Neuron (in vitro differentiated cells): ENCODE measurements at regions not wholly inside any gene's neighbourhood (a gene's known extent, or its start where the extent isn't known, plus 50 kb on each side); places are given as distances from the start of the nearest gene placed in this dataset.
"Not testable (repeated sequence)": the region's sequence is repeated elsewhere in the genome, so short reads cannot be mapped to it uniquely, and the experiment has no call there.

Experiments
- H2AFZ ChIP-seq: one replicate; pipeline ENCODE4 v1.6.1; 2013; ENCODE audit warnings: low read depth, mild to moderate bottlenecking, inconsistent platforms, low read length, moderate library complexity
- H3K27me3 ChIP-seq: one replicate; pipeline ENCODE4 v1.6.1; 2013; ENCODE audit warnings: low read length; ENCODE audit not compliant: insufficient read depth
- H3K36me3 ChIP-seq: one replicate; pipeline ENCODE4 v1.6.1; 2013; ENCODE audit warnings: low read length; ENCODE audit not compliant: insufficient read depth
- H3K4me1 ChIP-seq: one replicate; pipeline ENCODE4 v1.6.1; 2013; ENCODE audit warnings: low read length; ENCODE audit not compliant: insufficient read depth
- H3K4me3 ChIP-seq: 2 replicates; pipeline ENCODE4 v1.5.1; 2013; ENCODE audit warnings: mild to moderate bottlenecking, low read length, moderate library complexity
- H3K9me3 ChIP-seq: one replicate; pipeline ENCODE4 v1.6.1; 2013; ENCODE audit warnings: low read length

DNA sequence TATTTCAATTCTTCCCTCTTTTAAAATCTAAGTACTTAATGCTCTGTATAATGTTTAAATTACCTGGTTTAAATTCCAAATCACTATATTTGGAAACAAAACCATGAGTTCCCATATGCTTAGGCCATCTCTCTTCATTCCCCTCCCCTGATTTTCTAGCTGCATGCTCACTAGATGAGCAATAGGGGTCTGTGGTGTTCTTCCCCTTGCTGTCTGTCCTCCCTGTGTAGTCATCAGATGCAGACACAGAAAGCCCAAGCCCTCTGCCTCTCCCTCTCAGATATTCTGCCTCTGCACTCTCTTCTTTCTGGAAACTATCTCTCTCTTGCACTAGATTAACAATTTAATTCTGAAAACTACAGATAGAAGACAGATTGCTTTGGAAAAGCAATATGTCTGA, 1730.2 kb downstream of the OLFM4 start:
- Histone ChIP-seq H3K4me3 (no peak overlapping the region), H3K9me3 (no peaks in the 10 kb centered on the region), H3K36me3 (no peaks in the 10 kb centered on the region), H2AFZ (no peak overlapping the region), H3K27me3 (no peaks in the 10 kb centered on the region), H3K4me1 (no peaks in the 10 kb centered on the region)

DNA sequence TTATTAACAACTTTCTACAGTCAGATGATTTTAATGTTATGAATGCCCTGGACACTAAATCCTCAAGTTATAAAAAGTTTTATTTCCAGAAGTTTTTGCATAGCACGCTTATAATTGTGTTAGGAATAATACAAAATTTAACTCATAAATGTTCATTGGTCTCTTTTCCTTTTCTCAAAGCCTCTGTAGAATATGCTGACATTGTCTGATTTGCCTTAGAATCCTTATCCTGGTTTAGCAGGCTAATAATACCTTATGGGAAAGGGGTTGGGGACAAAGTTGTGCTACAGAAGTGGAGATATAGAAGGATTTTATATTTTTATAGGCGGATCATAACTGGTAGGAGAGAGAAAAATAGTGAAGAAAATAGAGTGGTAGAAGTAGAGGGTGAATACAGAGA, 1739.6 kb downstream of the OLFM4 start:
- Histone ChIP-seq H3K4me3 (no peak overlapping the region), H3K4me1 (no peaks in the 10 kb centered on the region), H2AFZ (no peak overlapping the region), H3K36me3 (no peaks in the 10 kb centered on the region), H3K27me3 (no peaks in the 10 kb centered on the region), H3K9me3 (no peaks in the 10 kb centered on the region)

DNA sequence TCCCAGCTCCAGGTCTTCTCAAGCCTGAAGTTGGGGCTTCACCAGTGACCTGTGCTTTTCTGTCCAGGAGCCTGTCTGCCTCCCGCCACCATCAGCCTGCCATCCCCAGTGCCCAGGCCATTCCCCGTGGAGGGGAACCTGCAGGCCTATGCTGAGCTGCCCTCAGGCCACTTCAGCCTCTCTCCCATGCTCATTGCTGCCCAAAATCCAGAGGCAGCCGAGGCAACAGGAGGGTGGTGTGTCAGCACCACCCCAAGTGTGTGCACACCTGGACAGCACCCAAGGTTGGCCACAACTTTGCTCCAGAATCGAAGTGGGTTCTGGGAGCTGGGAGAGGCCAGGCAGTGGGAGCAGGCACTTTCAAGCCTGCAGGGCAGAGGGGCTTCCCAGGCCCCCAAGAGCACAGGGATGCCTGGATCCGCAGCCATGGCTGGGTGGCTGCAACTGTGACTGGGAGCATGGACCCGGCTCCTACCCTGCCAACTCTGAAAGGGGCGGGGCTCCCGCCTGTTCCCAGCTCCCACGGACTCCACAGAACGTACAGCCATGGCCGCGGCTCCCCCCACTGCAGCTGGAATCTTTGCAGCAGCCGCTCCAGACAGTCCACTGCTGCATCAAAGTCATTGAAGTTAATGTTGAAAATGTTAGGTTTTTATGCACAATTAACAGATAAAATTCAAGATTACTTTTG, 1747.0 kb downstream of the OLFM4 start:
- H3K4me3 ChIP-seq = no peak overlapping the region
- no peak overlapping the region for H2AFZ ChIP-seq
- peaks cover 2% of the 10 kb centered on the region for H3K9me3 ChIP-seq
- no peaks in the 10 kb centered on the region for H3K27me3 ChIP-seq
- H3K4me1 ChIP-seq = no peaks in the 10 kb centered on the region
- H3K36me3 ChIP-seq = no peaks in the 10 kb centered on the region

DNA sequence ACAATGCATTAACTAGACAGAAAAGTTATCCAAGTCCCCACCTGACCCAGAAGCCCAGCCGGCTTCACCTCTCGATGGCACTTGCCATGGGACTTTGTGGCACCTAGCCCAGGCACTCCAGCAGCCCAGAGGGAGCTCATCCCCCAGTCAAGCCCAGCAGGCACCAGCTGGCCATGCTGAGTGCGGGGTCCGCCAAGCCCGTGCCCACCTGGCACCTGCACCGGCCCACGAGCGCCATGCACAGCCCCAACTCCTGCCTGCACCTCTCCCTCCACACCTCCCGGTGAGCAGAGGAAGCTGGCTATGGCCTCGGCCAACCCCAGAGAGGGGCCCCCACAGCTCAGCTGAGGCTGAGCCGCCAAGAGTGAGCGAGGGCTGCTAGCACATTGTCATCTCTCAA, 1759.1 kb downstream of the OLFM4 start:
- Histone ChIP-seq H3K9me3 (peaks cover 3% of the 10 kb centered on the region), H3K4me1 (no peaks in the 10 kb centered on the region), H3K4me3 (no peak overlapping the region), H3K27me3 (no peaks in the 10 kb centered on the region), H3K36me3 (no peaks in the 10 kb centered on the region), H2AFZ (no peak overlapping the region)

DNA sequence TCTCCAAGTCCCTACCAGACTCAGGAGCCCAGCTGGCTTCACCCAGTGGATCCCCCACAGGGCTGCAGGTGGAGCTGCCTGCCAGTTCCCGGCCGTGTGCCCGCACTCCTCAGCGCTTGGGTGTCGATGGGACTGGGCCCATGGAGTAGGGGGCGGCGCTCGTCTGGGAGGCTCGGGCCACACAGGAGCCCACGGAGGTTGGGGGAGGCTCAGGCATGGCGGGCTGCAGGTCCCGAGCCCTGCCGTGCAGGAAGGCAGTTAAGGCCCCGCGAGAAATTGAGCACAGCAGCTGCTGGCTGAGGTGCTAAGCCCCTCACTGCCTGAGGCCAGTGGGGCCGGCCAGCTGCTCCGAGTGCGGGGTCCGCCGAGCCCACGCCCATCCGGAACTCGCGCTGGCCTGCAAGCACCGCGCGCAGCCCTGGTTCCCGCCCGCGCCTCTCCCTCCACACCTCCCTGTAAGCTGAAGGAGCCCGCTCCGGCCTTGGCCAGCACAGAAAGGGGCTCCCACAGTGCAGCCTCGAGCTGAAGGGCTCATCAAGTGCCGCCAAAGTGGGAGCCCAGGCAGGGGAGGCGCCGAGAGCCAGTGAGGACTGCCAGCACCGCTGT, 1771.1 kb downstream of the OLFM4 start:
- H3K9me3 ChIP-seq = no peaks in the 10 kb centered on the region
- no peaks in the 10 kb centered on the region for H3K4me1 ChIP-seq
- no peak overlapping the region for H3K4me3 ChIP-seq
- H2AFZ ChIP-seq = no peak overlapping the region
- H3K36me3 ChIP-seq = no peaks in the 10 kb centered on the region
- H3K27me3 ChIP-seq = no peaks in the 10 kb centered on the region

DNA sequence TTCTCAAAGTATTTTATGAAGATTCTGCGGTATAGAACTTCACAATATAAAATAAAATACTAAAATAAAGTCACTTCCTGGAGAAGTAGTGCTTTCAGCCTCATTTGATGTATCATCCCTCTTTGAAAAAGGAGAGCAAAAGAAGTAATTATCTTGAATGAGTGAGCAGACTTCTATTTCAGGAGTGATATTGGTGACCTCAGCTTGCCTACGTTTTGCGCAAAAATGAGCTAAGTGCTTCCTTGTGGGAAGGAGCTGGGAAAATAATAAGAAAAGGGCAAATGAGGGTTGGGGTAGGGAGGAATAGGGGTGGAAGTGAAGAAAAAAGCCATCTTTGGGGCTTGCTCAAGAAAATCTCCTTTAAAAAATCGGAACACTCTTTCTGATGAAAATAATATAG, 1773.6 kb downstream of the OLFM4 start:
- no peaks in the 10 kb centered on the region for H3K27me3 ChIP-seq
- no peak overlapping the region for H2AFZ ChIP-seq
- H3K36me3 ChIP-seq = no peaks in the 10 kb centered on the region
- H3K9me3 ChIP-seq = no peaks in the 10 kb centered on the region
- no peaks in the 10 kb centered on the region for H3K4me1 ChIP-seq
- H3K4me3 ChIP-seq = no peak overlapping the region

DNA sequence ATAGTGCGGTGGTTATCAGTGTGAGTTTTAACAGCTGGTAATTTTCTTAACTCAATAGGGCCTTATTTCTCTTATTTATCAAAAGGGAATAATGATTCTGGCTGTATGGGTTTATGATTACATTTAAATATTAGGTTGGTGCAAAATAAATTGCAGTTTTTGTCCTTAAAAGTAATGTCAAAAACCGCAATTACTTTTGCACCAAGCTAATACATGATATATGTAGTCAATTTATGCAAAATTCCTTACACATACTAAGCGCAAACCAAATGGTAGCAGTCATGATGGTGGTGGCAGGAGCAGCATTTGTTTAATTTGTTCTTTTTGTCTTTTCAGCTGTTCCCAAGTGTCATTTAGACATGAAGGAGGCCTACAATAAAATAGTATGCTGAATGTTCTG, 1777.1 kb downstream of the OLFM4 start:
- H3K4me1 ChIP-seq = no peaks in the 10 kb centered on the region
- no peak overlapping the region for H2AFZ ChIP-seq
- no peaks in the 10 kb centered on the region for H3K9me3 ChIP-seq
- no peak overlapping the region for H3K4me3 ChIP-seq
- no peaks in the 10 kb centered on the region for H3K27me3 ChIP-seq
- no peaks in the 10 kb centered on the region for H3K36me3 ChIP-seq

DNA sequence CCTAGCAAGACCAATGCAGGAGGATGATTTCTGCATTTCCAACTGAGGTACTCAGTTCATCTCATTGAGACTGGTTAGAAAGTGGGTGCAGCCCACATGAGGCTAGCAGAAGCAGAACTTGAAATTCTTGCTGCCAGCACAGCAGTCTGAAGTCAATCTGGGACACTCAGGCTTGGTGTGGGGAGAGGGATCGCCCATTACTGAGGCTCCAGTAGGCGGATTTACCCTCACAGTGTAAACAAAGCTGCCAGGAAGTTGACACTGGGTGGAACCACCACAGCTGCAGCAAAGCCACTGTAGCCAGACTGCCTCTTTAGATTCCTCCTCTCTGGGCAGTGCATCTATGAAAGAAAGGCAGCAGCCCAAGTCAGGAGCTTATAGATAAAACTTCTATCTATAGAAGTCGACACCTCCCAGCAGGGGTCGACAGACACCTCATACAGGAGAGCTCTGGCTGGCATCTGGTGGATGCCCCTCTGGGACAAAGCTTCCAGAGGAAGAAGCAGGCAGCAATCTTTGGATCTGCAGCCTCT, 1793.4 kb downstream of the OLFM4 start:
- H2AFZ ChIP-seq, H3K4me1 ChIP-seq, H3K36me3 ChIP-seq, H3K27me3 ChIP-seq, H3K9me3 ChIP-seq, H3K4me3 ChIP-seq: not testable (repeated sequence)

DNA sequence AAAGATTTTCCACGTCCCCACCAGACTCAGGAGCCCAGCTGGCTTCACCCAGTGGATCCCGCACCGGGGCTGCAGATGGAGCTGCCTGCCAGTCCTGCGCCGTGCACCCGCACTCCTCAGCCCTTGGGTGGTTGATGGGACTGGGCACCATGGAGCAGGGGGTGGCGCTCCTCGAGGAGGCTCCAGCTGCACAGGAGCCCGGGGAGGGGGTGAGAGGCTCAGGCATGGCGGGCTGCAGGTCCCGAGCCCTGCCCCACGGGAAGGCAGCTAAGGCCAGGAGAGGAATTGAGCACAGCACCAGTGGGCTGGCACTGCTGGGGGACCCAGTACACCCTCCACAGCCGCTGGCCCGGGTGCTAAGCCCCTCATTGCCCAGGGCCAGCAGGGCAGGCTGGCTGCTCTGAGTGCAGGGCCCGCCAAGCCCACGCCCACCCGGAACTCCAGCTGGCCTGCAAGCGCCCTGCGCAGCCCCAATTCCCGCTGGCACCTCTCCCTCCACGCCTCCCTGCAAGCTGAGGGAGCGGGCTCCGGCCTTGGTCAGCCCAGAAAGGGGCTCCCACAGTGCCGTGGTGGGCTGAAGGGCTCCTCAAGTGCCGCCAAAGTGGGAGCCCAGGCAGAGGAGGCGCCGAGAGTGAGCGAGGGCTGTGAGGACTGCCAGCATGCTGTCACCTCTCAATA, 1800.9 kb downstream of the OLFM4 start:
- H3K4me3 ChIP-seq, H2AFZ ChIP-seq, H3K9me3 ChIP-seq, H3K4me1 ChIP-seq, H3K27me3 ChIP-seq, H3K36me3 ChIP-seq: not testable (repeated sequence)

DNA sequence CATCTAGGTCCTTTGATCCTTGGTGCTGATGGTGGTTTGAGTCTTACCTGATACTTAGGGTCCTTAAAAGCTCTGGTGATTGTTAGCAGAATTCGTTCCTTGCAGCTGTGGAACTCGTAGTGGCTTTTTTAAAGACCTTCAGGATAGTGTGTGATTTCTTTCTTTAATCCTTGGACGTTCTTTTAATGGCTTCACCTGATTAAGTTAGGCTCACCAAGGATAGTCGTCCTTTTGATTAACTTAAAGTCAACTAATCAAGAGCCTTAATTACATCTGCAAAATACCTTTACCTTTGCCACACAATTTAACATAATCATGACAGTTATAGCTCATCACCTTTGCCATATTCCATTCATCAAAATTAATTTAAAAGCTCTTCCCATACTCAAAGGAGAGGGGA, 1807.7 kb downstream of the OLFM4 start:
- H3K27me3 ChIP-seq = no peaks in the 10 kb centered on the region
- no peak overlapping the region for H3K4me3 ChIP-seq
- no peak overlapping the region for H2AFZ ChIP-seq
- no peaks in the 10 kb centered on the region for H3K9me3 ChIP-seq
- H3K36me3 ChIP-seq = no peaks in the 10 kb centered on the region
- no peaks in the 10 kb centered on the region for H3K4me1 ChIP-seq

DNA sequence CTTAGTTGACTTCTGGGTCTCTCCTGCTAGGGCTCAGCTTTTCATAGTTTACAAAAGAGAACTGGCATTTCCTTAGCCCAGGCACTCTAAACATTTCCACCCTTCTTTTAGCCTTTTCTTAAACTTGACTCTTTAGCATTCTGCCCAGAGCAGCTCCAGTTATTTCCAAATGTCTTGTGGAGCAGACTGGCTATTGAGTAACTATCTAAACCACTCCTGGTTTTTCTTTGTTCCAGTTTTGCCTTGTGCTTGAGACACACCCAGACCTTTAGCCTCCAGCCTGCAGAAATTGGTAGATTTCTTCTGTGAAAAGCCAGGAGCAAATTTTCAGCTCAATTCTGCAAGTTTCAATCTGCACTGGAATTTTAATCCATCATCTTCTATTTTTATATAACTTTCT, 1813.1 kb downstream of the OLFM4 start:
- Histone ChIP-seq H3K4me3 (no peak overlapping the region), H2AFZ (no peak overlapping the region), H3K4me1 (no peaks in the 10 kb centered on the region), H3K36me3 (no peaks in the 10 kb centered on the region), H3K27me3 (no peaks in the 10 kb centered on the region), H3K9me3 (no peaks in the 10 kb centered on the region)

DNA sequence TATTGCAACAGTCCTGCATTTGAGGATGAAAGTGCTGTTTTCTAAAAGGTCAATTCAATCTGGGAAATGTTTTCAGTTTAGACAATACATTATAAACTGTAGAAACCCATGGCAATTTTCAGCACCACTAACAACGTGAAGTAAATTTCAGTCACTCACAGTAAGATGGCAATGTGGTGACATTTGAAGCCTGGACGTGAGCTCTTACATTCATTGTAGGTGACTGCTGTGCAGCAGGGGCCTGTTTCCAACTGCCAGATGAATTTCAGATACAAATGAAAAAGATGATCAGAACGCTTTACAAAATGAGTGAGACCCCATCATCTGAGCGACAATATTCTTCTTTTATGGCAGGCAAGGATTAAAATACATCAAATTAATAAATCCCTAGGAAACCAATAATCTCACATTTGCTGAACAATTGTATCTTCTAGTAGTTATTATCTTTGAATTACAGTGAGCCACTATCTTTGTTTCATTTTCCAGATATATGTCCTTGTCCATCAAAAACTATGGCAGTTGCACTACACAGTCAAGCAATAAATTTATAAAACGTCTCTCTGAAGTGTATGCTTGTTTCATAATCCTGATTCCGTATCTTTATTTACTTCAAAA, 1816.8 kb downstream of the OLFM4 start:
- Histone ChIP-seq H2AFZ (no peak overlapping the region), H3K27me3 (no peaks in the 10 kb centered on the region), H3K4me1 (no peaks in the 10 kb centered on the region), H3K9me3 (no peaks in the 10 kb centered on the region), H3K36me3 (no peaks in the 10 kb centered on the region), H3K4me3 (no peak overlapping the region)

DNA sequence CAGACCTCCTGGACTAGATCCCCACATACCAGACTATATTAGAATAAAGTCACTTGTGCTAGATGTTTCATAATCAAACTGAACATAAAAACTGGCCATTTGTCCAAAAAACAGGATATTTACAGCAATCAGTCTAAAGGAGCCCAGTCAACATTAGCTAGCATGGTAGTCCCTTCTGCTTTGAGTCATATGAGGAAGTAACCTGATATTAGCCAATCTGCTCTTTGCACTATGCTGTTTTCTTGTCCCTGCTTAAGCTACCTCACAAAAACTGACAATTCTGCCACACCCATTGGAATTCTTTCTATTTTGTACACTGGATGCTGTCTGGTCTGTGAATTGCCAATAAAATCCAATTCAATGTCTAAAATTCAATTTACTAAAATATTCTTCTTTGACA, 1824.2 kb downstream of the OLFM4 start:
- H2AFZ ChIP-seq = no peak overlapping the region
- no peaks in the 10 kb centered on the region for H3K9me3 ChIP-seq
- no peaks in the 10 kb centered on the region for H3K36me3 ChIP-seq
- H3K4me1 ChIP-seq = no peaks in the 10 kb centered on the region
- H3K27me3 ChIP-seq = no peaks in the 10 kb centered on the region
- no peak overlapping the region for H3K4me3 ChIP-seq
